HG03565 (cell line): ENCODE measurements at regions not wholly inside any gene's neighbourhood (a gene's known extent, or its start where the extent isn't known, plus 50 kb on each side); places are given as distances from the start of the nearest gene placed in this dataset.

Source experiments
- ATAC-seq: cut with Tn5 transposase; IDR thresholded peaks from one replicate; pipeline ENCODE4 v1.9.1; 2021; ENCODE audit warnings: mild to moderate bottlenecking, moderate library complexity; ENCODE audit not compliant: unreplicated experiment

- ATAC-seq, result no peak
These were observed 280.7 kb downstream of the LMX1A start for GRCh38 chr1:165075725-165076370.

- ATAC-seq, result peak; percentile 68
These were observed 283.1 kb downstream of the LMX1A start for GRCh38 chr1:165073185-165074007.

GRCh38 chr1:165070675-165071074 lies 285.8 kb downstream of the LMX1A start:
- ATAC-seq, result no peak

- no peak for ATAC-seq
These were observed 286.7 kb downstream of the LMX1A start for GRCh38 chr1:165069829-165070228.

- no peak for ATAC-seq
These were observed 287.8 kb downstream of the LMX1A start for GRCh38 chr1:165068741-165069140.

- ATAC-seq, result no peak
These were observed 288.7 kb downstream of the LMX1A start for GRCh38 chr1:165067829-165068228.

- ATAC-seq, result no peak
These were observed 293.1 kb downstream of the LMX1A start for GRCh38 chr1:165063181-165063965.

GRCh38 chr1:165062346-165062745 lies 294.2 kb downstream of the LMX1A start:
- ATAC-seq, result no peak

- ATAC-seq, result no peak
These were observed 296.2 kb downstream of the LMX1A start for GRCh38 chr1:165060285-165060793.

- ATAC-seq, result no peak
These were observed 298.6 kb downstream of the LMX1A start for GRCh38 chr1:165057956-165058355.

- no peak for ATAC-seq
These were observed 299.6 kb downstream of the LMX1A start for GRCh38 chr1:165056914-165057313.

GRCh38 chr1:165055581-165055980 lies 300.9 kb downstream of the LMX1A start:
- ATAC-seq, result no peak

- no peak for ATAC-seq
These were observed 301.9 kb downstream of the LMX1A start for GRCh38 chr1:165054627-165055026.

- no peak for ATAC-seq
These were observed 303.2 kb downstream of the LMX1A start for GRCh38 chr1:165053351-165053750.

GRCh38 chr1:165052936-165053335 lies 303.6 kb downstream of the LMX1A start:
- no peak for ATAC-seq

GRCh38 chr1:165052431-165052830 lies 304.1 kb downstream of the LMX1A start:
- ATAC-seq, result no peak

- ATAC-seq, result no peak
These were observed 306.3 kb downstream of the LMX1A start for GRCh38 chr1:165050246-165050645.

GRCh38 chr1:165047994-165048393 lies 308.5 kb downstream of the LMX1A start:
- ATAC-seq, result no peak

GRCh38 chr1:165045902-165046301 lies 310.6 kb downstream of the LMX1A start:
- no peak for ATAC-seq

- ATAC-seq, result no peak
These were observed 315.9 kb downstream of the LMX1A start for GRCh38 chr1:165040641-165041040.

- ATAC-seq, result no peak
These were observed 316.5 kb downstream of the LMX1A start for GRCh38 chr1:165039996-165040395.
